A673 (cell line): ENCODE measurements at regions not wholly inside any gene's neighbourhood (a gene's known extent, or its start where the extent isn't known, plus 50 kb on each side); places are given as distances from the start of the nearest gene placed in this dataset.

ENCODE experiments used
- BruUV-seq: library from RNA; stranded (reverse); fragments of 400-500 nt; replicated peaks from 2 replicates; lab custom pipeline; 2021; lab: Mats Ljungman, UMichigan
- CTCF ChIA-PET: fragments of 300-600 bp; sonication (Branson Sonifier 250); formaldehyde crosslinking; loops from one replicate; lab custom pipeline; 2022; ENCODE audit warnings: antibody characterized with exemption; lab: Charles Lee
- POLR2A ChIA-PET: fragments of 300-600 bp; sonication (Branson Sonifier 250); formaldehyde crosslinking; loops from one replicate; lab custom pipeline; 2022; ENCODE audit warnings: antibody characterized with exemption; ENCODE audit not compliant: low non-redundant PET; lab: Charles Lee
- DNase-seq: peaks from one replicate; pipeline ENCODE4 v3.0.0-alpha.2; 2015; ENCODE audit warnings: low spot score
- H3K27ac ChIP-seq: fragments of 200-600 bp; sonication (generic); 2 replicates; pipeline ENCODE4 v1.5.1; 2016; ENCODE audit warnings: mixed run types, low read depth, mild to moderate bottlenecking, mixed read lengths, antibody characterized with exemption, low read length; ENCODE audit not compliant: poor library complexity, severe bottlenecking
- H3K27me3 ChIP-seq: fragments of 200-600 bp; sonication (generic); replicated peaks from 2 replicates; pipeline ENCODE4 v1.6.1; 2017; ENCODE audit warnings: mixed run types, low read depth, mild to moderate bottlenecking, mixed read lengths, antibody characterized with exemption, low read length; ENCODE audit not compliant: insufficient read depth, poor library complexity
- H3K36me3 ChIP-seq: fragments of 200-600 bp; sonication (generic); 2 replicates; pipeline ENCODE4 v1.6.1; 2016; ENCODE audit warnings: mixed run types, mild to moderate bottlenecking, mixed read lengths, antibody characterized with exemption, low read length; ENCODE audit not compliant: insufficient read depth, poor library complexity, severe bottlenecking
- H3K4me1 ChIP-seq: fragments of 200-600 bp; sonication (generic); 2 replicates; pipeline ENCODE4 v1.6.1; 2017; ENCODE audit warnings: mixed run types, mild to moderate bottlenecking, mixed read lengths, antibody characterized with exemption, low read length; ENCODE audit not compliant: insufficient read depth, poor library complexity, severe bottlenecking
- H3K4me3 ChIP-seq: fragments of 200-600 bp; sonication (generic); 2 replicates; pipeline ENCODE4 v1.5.1; 2016; ENCODE audit warnings: low read depth, mixed run types, mild to moderate bottlenecking, mixed read lengths, low read length; ENCODE audit not compliant: poor library complexity, severe bottlenecking
- H3K9me3 ChIP-seq: fragments of 200-600 bp; sonication (generic); 2 replicates; pipeline ENCODE4 v1.6.1; 2016; ENCODE audit warnings: mixed run types, low read depth, mild to moderate bottlenecking, mixed read lengths, antibody characterized with exemption, low read length; ENCODE audit not compliant: poor library complexity, severe bottlenecking
- EZH2 ChIP-seq: fragments of 200-600 bp; sonication (generic); IDR thresholded peaks from 2 replicates; pipeline ENCODE4 v1.6.1; 2017; ENCODE audit warnings: borderline replicate concordance, low read depth, mild to moderate bottlenecking, mixed read lengths, antibody characterized with exemption, low read length; ENCODE audit not compliant: poor library complexity, severe bottlenecking
- intact Hi-C: fragments of 100-400 bp; cut with micrococcal nuclease; formaldehyde crosslinking; loops from one replicate; pipeline ENCODE4 v1.10.0; 2022; ENCODE audit not compliant: unreplicated experiment
- TF ChIP-seq, protein P1 (sequence below): fragments of 300-800, 200-600 bp; sonication (generic); conservative IDR thresholded peaks from 2 replicates; pipeline ENCODE4 v1.5.1; 2017; ENCODE audit warnings: low read depth, mild to moderate bottlenecking, antibody characterized with exemption, low read length, moderate library complexity, mixed read lengths

DNA sequence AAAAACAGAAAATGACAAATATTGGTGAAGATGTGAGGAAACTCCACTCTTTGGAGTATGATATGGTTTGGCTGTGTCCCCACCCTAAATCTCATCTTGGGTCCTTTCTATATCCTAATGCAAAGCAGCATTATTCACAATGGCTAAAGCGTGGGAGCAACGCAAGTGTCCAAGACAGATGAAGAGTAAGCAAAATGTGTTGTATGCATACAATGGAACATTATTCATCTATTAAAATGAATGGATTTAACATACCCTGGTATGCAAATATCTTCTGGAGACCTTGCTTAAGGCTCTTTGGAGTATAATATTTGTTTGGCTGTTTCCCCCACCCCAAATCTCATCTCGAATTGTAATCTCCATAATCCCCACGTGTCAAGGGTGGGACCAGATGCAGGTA is 839.8 kb upstream of the POM121L12 start:
- Histone ChIP-seq H3K27ac (no peak overlapping the region), H3K9me3 (peaks cover 41% of the 10 kb centered on the region), H3K4me1 (no peaks in the 10 kb centered on the region), H3K36me3 (no peaks in the 10 kb centered on the region), H3K4me3 (no peak overlapping the region), H3K27me3 (no peaks in the 10 kb centered on the region)
- ChIA-PET POLR2A (no interaction called here), CTCF (no interaction called here)
- no peak for TF ChIP-seq EZH2
- TF ChIP-seq, protein P1, sequence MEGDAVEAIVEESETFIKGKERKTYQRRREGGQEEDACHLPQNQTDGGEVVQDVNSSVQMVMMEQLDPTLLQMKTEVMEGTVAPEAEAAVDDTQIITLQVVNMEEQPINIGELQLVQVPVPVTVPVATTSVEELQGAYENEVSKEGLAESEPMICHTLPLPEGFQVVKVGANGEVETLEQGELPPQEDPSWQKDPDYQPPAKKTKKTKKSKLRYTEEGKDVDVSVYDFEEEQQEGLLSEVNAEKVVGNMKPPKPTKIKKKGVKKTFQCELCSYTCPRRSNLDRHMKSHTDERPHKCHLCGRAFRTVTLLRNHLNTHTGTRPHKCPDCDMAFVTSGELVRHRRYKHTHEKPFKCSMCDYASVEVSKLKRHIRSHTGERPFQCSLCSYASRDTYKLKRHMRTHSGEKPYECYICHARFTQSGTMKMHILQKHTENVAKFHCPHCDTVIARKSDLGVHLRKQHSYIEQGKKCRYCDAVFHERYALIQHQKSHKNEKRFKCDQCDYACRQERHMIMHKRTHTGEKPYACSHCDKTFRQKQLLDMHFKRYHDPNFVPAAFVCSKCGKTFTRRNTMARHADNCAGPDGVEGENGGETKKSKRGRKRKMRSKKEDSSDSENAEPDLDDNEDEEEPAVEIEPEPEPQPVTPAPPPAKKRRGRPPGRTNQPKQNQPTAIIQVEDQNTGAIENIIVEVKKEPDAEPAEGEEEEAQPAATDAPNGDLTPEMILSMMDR = no peak
- intact Hi-C loops = no loop called here
- no TSS peak for BruUV-seq
- DNase-seq = no peak

DNA sequence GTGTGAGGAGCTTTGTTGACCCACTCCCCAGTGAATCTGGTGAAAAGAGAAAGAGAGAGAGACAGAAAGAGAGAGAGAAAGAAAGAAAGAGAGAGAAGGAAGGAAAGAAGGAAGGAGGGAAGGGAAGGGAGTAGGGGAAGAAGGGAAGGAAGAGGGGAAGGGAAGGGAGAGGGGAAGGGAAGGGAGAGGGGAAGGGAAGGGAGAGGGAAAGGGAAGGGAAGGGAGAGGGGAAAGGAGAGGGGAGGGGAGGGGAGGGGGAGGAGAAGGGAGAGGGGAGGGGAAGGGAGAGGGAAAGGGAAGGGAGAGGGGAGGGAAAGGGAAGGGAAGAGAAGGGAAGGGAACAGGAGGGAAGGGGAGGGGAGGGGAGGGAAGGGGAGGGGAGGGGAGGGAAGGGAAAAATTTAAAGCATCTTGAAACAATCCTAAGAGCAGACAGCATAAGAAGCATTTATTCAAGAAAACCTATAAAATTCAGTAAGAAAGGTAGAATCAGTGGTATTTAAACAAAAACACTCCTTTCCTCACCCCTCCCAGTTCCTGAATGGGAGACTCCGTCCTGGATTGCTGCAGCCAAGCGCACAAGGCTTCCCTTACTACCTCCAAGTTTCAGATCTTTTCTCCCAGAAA is 846.2 kb upstream of the POM121L12 start:
- BruUV-seq = no TSS peak
- POLR2A ChIA-PET = no interaction called here
- intact Hi-C loops = no loop called here

DNA sequence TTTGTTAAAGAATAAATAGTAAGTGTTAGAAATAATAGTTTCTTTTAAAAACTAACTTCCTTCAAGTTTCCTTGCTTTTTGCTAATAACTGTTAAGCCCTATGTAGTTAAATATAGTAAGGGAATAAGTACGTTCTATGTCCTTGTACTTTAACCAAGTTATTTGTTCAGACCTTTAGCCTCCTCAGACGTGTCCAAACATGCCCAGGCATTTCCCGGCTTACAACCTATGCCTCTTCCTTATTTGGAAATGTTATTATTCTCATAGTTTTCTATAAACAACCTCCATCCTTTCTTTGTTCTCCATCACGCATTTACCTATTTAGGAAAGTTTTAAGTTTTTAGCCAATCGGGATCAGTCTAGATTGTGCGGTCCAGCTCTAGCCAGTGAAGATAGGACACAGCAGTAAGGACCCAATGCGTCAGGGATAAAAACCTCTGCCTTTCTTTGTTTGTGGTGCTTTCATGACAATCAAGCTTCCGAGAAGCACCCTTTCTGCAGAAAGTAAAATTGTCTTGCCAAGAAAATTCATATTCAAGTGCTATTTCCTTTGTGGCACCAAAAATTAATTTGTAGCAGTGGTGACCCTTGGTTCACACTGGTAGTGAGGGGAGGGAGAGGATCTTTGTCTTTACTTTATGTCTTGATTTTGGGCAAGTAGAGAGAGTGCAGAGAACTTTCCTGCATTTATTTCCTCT is 851.3 kb upstream of the POM121L12 start:
- H3K4me3 ChIP-seq = no peak overlapping the region
- no TSS peak for BruUV-seq
- CTCF ChIA-PET = no interaction called here
- H3K4me1 ChIP-seq = no peaks in the 10 kb centered on the region
- no peaks in the 10 kb centered on the region for H3K27me3 ChIP-seq
- peaks cover 18% of the 10 kb centered on the region for H3K9me3 ChIP-seq
- DNase-seq = no peak
- no peak overlapping the region for H3K27ac ChIP-seq
- TF ChIP-seq, protein P1 = no peak
- TF ChIP-seq EZH2 = no peak
- no peaks in the 10 kb centered on the region for H3K36me3 ChIP-seq
- intact Hi-C loops = no loop called here
- POLR2A ChIA-PET = no interaction called here

More for the DNA sequence above, 846.2 kb upstream of the POM121L12 start:
- Histone ChIP-seq H3K9me3 (peaks cover 34% of the 10 kb centered on the region), H3K4me1 (no peaks in the 10 kb centered on the region), H3K4me3 (no peak overlapping the region), H3K27ac (no peak overlapping the region), H3K36me3 (no peaks in the 10 kb centered on the region), H3K27me3 (no peaks in the 10 kb centered on the region)
- DNase-seq = no peak
- TF ChIP-seq EZH2 = no peak
- TF ChIP-seq, protein P1 = no peak
- CTCF ChIA-PET = no interaction called here
